Erythroblast (primary cell): ENCODE measurements at regions not wholly inside any gene's neighbourhood (a gene's known extent, or its start where the extent isn't known, plus 50 kb on each side); places are given as distances from the start of the nearest gene placed in this dataset.

Source experiments
- GATA1 ChIP-seq: IDR thresholded peaks from 2 replicates; pipeline ENCODE4 v1.6.1; 2011; ENCODE audit warnings: low read depth, mild to moderate bottlenecking, control low read depth, low read length, moderate library complexity
- POLR2A ChIP-seq: IDR thresholded peaks from 2 replicates; pipeline ENCODE4 v1.6.1; 2011; ENCODE audit warnings: mild to moderate bottlenecking, low read length

DNA sequence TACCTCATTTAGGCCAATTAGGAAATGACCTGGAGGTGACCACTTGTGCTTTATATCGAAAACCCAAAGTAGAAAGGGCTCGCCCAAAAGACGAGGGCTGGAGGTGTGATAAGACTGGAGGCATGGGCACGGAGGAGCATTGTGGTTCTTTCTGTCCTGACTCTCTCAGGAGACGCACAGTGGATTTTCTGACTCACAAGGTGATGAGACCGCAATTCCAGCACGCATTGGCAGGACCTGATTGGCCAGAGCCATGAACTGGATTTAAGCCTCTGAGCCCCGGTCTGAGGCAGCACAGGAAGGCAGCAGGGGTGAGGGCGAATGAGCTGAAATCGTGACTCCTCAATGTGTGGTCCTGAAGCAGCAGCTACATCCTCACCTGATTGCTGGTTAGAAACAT lies 559.1 kb upstream of the SALL1 start:
- no peak for TF ChIP-seq POLR2A
- TF ChIP-seq GATA1 = no peak
